Activated naive CD4-positive, alpha-beta T cell treated with anti-CD3 and anti-CD28 coated beads, Interleukin-2, amount 50 U/mL, for 72 hours (primary cell): ENCODE measurements at regions not wholly inside any gene's neighbourhood (a gene's known extent, or its start where the extent isn't known, plus 50 kb on each side); places are given as distances from the start of the nearest gene placed in this dataset.
"Not testable (repeated sequence)": the region's sequence is repeated elsewhere in the genome, so short reads cannot be mapped to it uniquely, and the experiment has no call there.

ENCODE experiments used
- ATAC-seq, 2 donors: fragments of 150-1000 bp; cut with Tn5 transposase; 2 replicates each; pipeline ENCODE4 v1.10.0; 2021; ENCODE audit warnings: mild to moderate bottlenecking in 2 of 2, moderate library complexity in 2 of 2
- DNase-seq, 2 donors: peaks; one replicate each; pipeline ENCODE4 v3.0.0; 2021 to 2022; ENCODE audit warnings: low spot score in 2 of 2
- H3K27ac Mint-ChIP-seq, 2 donors: one replicate each; pipeline ENCODE4 v1.8.0; 2022; ENCODE audit warnings: mild to moderate bottlenecking in 2 of 2, mixed read lengths in 2 of 2
- H3K36me3 Mint-ChIP-seq, 2 donors: one replicate each; pipeline ENCODE4 v1.8.0; 2022; ENCODE audit warnings: mixed read lengths in 2 of 2
- H3K9me3 Mint-ChIP-seq, 2 donors: one replicate each; pipeline ENCODE4 v1.8.0; 2022; ENCODE audit warnings: mixed read lengths in 2 of 2

DNA sequence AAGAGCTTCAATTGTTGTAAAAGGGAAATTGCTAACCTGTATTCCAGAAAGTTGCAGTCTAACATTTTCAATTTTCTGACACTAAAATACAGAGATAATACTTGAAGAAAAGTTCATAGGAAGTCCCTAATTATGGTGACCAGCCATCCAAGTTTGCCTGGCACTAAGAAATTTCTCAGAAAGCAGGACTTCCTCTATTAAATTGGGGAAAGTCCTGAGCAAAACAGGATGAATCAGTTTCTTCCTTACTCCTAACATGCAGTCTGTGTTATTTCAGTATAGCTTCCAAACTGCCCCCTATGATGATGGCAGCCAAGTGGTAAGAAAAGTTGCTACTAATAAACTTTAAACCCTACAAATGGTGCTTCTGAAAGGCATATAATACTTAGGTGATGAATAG, 133.5 kb upstream of the SGO1 start:
- no peak for ATAC-seq
- Mint-ChIP-seq H3K9me3 (peaks cover 0 to 2% of the 10 kb centered on the region in 2 donors), H3K27ac (no peak overlapping the region), H3K36me3 (no peaks in the 10 kb centered on the region)
- DNase-seq: no peak

DNA sequence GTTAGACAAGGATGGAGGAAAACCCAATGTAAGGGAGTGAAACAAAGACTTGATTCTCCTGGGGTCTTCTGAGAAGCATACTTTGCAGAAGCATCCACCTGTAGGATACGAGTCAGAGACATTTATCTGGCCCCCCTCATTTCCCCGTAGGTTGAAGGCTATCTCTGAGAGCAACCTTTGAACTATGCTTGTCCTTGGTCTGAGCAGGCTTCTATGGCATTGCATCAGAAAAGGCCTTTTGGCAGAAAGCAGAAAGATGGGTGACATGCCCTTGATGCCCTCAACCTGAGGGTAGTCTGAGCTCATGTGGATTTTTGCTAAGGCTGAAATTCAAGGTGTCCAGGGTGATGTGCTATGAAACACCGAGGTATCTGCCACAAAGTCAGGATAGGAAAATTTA, 131.6 kb upstream of the SGO1 start:
- DNase-seq (no peak), ATAC-seq (no peak)
- H3K27ac Mint-ChIP-seq: no peak overlapping the region
- H3K36me3 Mint-ChIP-seq: no peaks in the 10 kb centered on the region
- peaks cover 0 to 5% of the 10 kb centered on the region in 2 donors for H3K9me3 Mint-ChIP-seq

DNA sequence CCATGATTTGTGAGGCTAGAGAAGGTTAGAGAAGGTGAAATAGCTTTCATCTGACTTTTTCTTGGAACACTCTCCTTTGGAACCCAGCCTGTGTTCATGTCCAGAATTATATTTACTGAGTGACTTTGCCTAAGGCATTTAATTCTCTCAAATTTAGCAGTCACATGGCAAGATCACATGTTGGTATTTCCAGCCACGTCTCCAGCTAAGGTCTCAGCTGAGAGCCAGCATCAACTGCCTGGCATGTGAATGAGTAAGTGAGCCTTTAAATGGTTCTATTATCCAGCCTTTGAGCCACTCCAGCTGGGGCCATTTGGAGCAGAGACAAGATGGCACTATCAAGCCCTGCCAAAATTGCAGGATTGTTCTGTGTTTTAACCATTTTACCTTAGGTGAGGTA, 130.2 kb upstream of the SGO1 start:
- Mint-ChIP-seq H3K36me3 (no peaks in the 10 kb centered on the region), H3K27ac (no peak overlapping the region), H3K9me3 (peaks cover 0 to 5% of the 10 kb centered on the region in 2 donors)
- no peak for DNase-seq
- ATAC-seq: no peak

DNA sequence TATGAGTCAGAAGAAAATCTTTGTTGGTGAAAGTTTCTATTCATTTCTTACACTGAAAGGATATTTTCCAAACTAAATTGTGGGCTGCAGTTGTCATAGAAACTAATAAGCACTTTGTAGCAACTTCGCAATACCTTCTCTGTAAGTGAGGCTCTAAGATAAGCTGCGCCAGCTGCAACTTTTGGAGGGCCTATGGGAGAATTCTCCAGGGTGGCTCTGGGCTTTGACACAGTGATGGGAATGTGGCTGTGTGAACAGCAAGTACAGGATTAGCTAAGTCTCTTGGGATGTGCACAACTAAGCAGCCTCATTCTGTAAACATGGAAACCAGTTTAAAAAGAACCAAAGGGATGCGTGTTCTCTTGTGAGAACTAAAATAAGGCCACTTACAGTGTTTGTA, 124.6 kb upstream of the SGO1 start:
- H3K36me3 Mint-ChIP-seq: no peaks in the 10 kb centered on the region

DNA sequence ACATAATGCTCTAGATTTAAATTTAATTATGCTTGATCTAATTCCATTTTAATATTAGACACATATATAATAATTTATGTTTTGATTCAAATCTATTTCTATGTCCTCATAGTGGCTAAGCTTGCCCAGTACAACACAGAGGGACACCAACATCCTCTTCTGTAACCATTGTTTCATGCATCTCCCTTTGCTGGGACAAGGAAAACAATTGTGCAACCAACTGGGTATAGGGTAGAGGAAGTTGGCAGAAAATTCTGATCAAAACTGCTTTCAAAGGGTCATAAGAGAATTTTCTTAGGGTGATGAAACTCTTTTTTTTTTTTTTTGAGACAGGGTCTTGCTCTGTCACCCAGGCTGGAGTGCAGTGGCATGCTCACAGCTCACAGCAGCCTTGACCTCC, 121.4 kb upstream of the SGO1 start:
- Mint-ChIP-seq H3K27ac (no peak overlapping the region), H3K9me3 (no peaks in the 10 kb centered on the region), H3K36me3 (no peaks in the 10 kb centered on the region)
- ATAC-seq (no peak), DNase-seq (no peak)

More for the DNA sequence above, 124.6 kb upstream of the SGO1 start:
- peaks cover 0 to 5% of the 10 kb centered on the region in 2 donors for H3K9me3 Mint-ChIP-seq
- no peak for DNase-seq
- no peak for ATAC-seq
- H3K27ac Mint-ChIP-seq: no peak overlapping the region

DNA sequence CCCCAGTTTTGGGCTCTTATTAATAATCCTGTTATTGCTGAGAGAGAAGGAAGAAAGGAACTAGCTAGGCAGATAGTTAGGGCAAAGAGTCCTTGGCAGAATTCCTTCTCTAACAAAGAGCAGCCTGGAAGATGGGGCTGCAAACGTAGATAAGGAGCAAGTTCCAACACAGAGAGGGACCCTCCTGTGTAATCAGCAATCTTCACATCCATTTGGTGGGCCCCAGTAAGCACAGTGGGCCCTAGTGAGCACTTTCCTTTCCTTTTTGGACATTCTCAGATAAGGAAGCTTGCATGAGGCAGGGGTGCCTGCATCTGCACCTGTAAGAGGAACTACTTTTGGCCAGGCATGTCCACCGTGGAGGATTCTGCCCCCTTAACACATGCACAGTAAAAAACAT, 119.6 kb upstream of the SGO1 start:
- DNase-seq (no peak), ATAC-seq (no peak)
- Mint-ChIP-seq H3K9me3 (no peaks in the 10 kb centered on the region), H3K36me3 (no peaks in the 10 kb centered on the region), H3K27ac (no peak overlapping the region)

DNA sequence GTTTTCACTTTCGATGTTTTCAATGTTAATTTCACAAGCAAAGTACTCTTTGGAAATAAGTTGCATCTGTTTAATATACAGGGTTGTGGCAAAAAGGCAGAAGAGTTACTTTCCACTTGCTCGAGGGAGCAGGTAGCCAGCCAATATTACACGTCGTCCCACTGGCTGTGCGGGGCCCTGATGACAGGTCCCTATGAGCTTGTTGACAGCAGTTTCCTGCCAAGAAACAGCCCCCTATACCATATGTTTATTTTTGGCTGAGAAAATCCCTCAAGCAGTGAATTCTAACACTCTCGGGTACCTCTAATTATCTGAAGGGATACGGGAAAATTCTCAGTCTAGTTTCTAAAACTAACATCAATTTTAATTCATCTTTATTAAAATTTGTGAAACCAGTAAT, 116.8 kb upstream of the SGO1 start:
- Mint-ChIP-seq H3K36me3 (no peaks in the 10 kb centered on the region), H3K9me3 (no peaks in the 10 kb centered on the region), H3K27ac (no peak overlapping the region)
- ATAC-seq (no peak), DNase-seq (no peak)

DNA sequence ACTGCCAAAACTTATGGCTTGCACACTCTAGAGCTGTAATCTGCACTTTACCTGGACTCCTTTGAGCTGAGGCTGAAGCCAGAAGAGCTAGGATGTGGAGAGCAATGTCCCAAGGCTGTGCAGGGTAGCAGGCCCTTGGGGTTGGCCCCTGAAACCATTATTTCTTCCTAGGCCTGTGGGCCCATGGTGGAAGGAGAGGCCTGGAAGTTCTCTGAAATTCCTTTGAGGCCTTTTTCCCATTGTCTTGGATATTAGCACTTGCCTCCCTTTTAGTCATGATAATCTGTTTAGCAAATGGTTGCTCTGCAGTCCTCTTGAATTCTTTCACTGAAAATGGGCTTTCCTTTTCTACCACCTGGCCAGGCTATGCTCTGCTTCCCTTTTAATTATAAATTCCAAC, 102.0 kb upstream of the SGO1 start:
- H3K9me3 Mint-ChIP-seq: peaks cover 29 to 32% of the 10 kb centered on the region in 2 donors

DNA sequence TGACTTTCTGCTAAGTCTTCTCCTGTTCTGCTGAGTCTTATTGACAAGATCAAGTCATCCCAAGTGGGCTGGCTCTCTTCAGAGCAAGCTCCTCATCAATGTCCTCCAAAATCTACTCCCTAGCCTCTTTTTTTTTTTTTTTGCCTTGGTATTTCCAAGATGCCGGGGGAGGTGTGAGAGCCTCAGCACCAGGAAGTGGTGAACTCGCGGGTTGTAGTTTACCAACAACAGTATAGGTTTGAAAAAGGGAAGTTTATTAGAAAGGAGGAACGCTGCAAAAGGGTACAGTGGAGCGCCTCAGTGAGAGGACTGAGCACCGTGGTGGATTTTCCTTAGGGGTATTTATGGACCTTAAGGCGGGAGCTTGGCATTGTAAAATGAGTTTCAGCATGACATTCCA, 94.3 kb upstream of the SGO1 start:
- peaks cover 12 to 13% of the 10 kb centered on the region in 2 donors for H3K9me3 Mint-ChIP-seq
- ATAC-seq: no peak

More for the DNA sequence above, 102.0 kb upstream of the SGO1 start:
- DNase-seq: no peak
- no peak for ATAC-seq
- H3K36me3 Mint-ChIP-seq: peaks cover 0 to 29% of the 10 kb centered on the region in 2 donors
- no peak overlapping the region for H3K27ac Mint-ChIP-seq

DNA sequence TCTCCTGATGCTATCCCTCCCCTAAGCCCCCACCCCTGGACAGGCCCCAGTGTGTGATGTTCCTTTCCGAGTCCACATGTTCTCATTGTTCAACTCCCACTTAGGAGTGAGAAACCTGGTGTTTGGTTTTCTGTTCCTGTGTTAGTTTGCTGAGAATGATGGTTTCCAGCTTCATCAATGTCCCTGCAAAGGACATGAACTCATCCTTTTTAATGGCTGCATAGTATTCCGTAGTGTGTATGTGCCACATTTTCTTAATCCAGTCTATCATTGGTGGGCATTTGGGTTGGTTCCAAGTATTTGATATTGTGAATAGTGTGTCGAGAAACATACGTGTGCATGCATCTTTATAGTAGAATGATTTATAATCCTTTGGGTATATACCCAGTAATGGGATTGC, 80.0 kb upstream of the SGO1 start:
- H3K27ac Mint-ChIP-seq, ATAC-seq, DNase-seq: not testable (repeated sequence)
- Mint-ChIP-seq H3K36me3 (peaks cover 22 to 27% of the 10 kb centered on the region in 2 donors), H3K9me3 (peaks cover 7 to 14% of the 10 kb centered on the region in 2 donors)

More for the DNA sequence above, 94.3 kb upstream of the SGO1 start:
- H3K36me3 Mint-ChIP-seq: peaks cover 5 to 19% of the 10 kb centered on the region in 2 donors
- H3K27ac Mint-ChIP-seq: no peak overlapping the region
- no peak for DNase-seq

DNA sequence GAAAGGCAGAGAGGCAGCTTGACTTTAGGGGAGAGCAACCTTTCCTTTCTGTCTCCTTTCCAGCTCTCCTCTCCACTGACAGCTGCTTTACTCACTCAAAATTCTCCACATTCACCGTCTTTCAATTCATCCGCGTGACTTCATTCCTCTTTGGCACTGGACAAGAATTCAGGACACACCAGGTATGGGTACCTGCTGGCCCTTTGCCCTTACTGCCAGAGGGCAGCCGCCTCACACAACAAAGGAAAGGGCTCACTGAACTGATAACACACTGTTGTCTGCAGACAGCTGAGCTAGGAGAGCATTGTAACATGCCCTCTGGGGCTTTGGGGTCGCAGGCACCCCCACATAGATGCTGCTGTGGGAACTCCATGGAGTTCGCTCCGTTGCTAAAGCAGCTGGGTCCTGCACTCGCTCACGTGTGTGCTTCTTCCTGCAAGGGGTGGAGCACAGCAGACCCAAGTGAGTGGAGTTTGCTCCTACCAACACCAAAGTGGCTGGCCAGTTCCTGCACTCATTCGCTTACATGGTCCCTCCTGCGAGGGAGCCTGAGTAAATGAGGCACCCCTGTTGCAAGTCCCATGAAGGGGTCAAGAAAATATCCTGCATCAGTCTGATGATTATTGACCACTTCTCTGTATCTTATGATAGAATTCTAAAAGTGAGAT, 79.0 kb upstream of the SGO1 start:
- DNase-seq: no peak
- Mint-ChIP-seq H3K27ac (no peak overlapping the region), H3K9me3 (peaks cover 7 to 14% of the 10 kb centered on the region in 2 donors), H3K36me3 (peaks cover 19 to 22% of the 10 kb centered on the region in 2 donors)
- ATAC-seq: no peak

DNA sequence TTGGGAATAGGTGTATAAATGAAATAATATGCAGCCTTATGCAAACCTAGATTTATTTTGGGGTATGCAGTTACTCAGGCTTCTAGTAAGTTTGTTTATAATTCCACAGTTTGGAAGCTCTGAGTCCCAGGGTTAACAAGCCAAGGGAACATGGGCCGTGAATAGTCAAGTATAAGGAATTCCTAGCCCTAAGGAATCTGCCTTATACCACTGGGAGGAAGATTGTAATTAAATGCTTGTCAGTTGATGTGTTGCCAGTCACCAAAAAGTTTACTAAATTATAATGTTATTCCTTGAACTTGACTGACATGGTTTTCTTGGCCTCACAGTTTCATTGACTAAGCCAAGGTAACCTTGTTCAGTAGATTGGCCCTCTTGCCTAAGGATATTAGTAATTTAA, 72.4 kb upstream of the SGO1 start:
- no peak overlapping the region for H3K27ac Mint-ChIP-seq
- ATAC-seq: no peak
- H3K9me3 Mint-ChIP-seq: peaks cover 0 to 6% of the 10 kb centered on the region in 2 donors
- peaks cover 0 to 7% of the 10 kb centered on the region in 2 donors for H3K36me3 Mint-ChIP-seq
- DNase-seq: no peak

DNA sequence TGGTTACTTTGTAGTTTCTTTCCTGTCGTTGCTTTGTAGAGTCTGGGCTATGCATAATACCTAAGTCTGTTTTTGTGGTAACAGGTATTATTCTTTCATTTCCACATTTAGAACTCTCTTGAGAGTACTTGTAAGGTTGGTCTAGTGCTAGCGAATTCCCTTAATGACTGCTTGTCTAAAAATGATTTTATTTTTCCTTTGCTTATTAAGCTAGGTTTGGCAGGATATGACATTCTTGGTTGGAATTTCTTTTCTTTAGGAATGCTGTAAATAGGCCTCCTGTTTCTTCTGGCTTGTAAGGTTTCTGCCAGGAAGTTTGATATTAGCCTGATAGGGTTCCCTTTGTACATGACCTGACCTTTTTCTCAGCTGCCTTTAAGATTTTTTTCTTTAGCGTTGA, 70.1 kb upstream of the SGO1 start:
- ATAC-seq: no peak

DNA sequence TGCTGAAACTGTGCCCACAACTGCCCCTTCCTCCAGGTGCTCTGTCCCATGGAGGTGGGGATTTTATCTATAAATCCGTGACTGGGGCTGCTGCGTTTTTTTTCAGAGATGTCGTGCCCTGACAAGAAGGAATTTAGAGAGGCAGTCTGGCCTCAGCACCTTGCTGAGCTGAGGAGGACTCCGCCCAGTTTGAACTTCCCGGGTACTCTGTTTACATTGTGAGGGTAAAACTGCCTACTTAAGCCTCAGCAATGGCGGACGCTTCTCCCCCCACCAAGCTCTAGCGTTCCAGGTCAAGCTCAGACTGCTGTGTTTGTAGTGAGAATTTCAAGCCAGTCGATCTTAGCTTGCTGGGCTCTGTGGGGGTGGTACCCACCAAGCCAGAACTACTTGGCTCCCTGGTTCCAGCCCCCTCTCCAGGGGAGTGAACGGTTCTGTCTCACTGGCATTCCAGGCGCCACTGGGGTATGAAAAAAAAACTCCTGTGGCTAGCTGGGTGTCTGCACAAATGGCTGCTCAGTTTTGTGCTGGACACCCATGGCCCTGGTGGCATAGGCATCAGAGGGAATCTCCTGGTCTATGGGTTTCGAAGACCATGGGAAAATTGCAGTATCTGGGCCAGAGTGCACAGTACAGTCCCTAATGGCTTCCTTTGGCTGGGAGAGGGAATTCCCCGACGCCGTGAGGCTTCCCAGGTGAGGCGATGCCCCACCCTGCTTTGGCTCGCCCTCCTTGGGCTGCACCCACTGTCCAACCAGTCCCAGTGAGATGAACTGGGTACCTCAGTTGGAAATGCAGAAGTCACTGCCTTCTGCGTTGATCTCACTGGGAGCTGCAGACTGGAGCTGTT, 68.5 kb upstream of the SGO1 start:
- H3K27ac Mint-ChIP-seq: no peak overlapping the region
- DNase-seq (no peak), ATAC-seq (no peak)
- H3K9me3 Mint-ChIP-seq: peaks cover 0 to 8% of the 10 kb centered on the region in 2 donors
- peaks cover 0 to 7% of the 10 kb centered on the region in 2 donors for H3K36me3 Mint-ChIP-seq

More for the DNA sequence above, 70.1 kb upstream of the SGO1 start:
- H3K36me3 Mint-ChIP-seq: peaks cover 0 to 7% of the 10 kb centered on the region in 2 donors
- no peak overlapping the region for H3K27ac Mint-ChIP-seq
- no peak for DNase-seq
- peaks cover 0 to 8% of the 10 kb centered on the region in 2 donors for H3K9me3 Mint-ChIP-seq

DNA sequence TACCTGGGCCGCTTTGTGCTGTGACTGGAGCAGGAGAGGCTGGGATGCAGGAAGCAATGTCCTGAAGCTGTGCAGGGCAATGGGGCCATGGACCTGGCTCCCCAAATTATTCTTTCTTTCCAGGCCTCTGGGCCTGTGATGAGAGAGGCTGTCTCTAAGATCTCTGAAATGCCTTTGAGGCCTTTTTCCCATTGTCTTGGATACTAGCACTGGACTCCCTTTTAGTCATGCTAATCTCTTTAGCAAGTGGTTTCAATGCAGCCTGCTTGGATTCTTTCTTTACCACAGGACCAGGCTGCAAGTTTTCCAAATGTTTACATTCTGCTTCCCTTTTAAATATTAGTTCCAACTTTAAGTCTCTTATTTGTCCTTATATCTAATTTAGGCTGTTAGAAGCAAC, 64.8 kb upstream of the SGO1 start:
- H3K27ac Mint-ChIP-seq: no peak overlapping the region
- peaks cover 4 to 12% of the 10 kb centered on the region in 2 donors for H3K9me3 Mint-ChIP-seq
- peaks cover 0 to 7% of the 10 kb centered on the region in 2 donors for H3K36me3 Mint-ChIP-seq
- DNase-seq: no peak
- ATAC-seq: no peak

DNA sequence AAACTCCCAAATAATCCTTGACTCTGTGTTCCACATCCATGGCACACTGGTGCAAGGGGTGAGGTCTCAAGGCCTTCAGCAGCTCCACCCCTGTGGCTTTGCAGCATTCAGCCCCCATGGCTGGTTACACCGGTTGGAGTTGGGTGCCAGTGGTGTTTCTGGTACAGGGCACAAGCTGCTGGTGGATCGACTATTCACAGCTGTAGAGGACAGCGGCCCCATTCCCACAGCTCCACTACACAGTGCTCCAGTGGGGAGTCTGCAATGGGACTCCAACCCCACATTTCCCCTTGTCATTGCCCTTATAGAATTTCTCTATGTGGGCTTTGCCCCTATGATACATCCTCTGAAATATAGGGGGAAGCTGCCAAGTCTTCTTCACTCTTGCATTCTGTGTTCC, 64.3 kb upstream of the SGO1 start:
- Mint-ChIP-seq H3K36me3 (peaks cover 0 to 5% of the 10 kb centered on the region in 2 donors), H3K27ac (no peak overlapping the region), H3K9me3 (peaks cover 6 to 12% of the 10 kb centered on the region in 2 donors)
- ATAC-seq (no peak), DNase-seq (no peak)

DNA sequence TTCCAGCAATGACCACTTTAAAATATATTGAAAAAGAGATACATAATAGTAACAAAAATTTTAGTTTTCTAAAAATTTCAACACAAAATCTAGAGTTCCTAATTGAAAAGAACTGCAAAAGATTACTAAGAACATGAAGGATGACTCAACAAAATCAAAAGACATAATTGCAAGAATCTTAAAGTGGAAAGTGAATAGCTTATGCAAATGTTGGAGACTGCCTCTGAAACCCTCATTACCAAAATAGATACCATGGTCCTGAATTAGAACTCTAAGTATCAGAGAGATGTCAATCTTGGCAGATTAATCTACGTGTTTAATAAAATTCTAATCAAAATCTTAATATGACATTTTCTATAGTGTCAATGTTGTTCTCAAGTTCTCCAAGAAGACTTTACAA, 60.7 kb upstream of the SGO1 start:
- peaks cover 0 to 9% of the 10 kb centered on the region in 2 donors for H3K36me3 Mint-ChIP-seq
- H3K9me3 Mint-ChIP-seq: peaks cover 12 to 24% of the 10 kb centered on the region in 2 donors
- ATAC-seq (peak in 1 of 2 donors; percentile 34), DNase-seq (no peak)
- no peak overlapping the region for H3K27ac Mint-ChIP-seq
